ENCODE measurements at regions not wholly inside any gene's neighbourhood (a gene's known extent, or its start where the extent isn't known, plus 50 kb on each side); places are given as distances from the start of the nearest gene placed in this dataset.

GRCh38 chr11:134508219-134508990 lies 96.4 kb upstream of the B3GAT1 start:
- Mint-ChIP-seq H3K9me3 (no peaks in the 10 kb centered on the region), H3K27ac (no peak overlapping the region), H3K4me3 (no peak overlapping the region), H3K27me3 (ENCODE audit: low read depth) (peaks cover 4% of the 10 kb centered on the region; the same call in 1 of the 2 replicates), H3K4me1 (peaks cover 14% of the 10 kb centered on the region), H3K36me3 (no peaks in the 10 kb centered on the region)
- ChIA-PET CTCF (no interaction called here), POLR2A (no interaction called here)
- no peak for TF ChIP-seq ZNF263 (CRISPR knock-in tag; IDR thresholded peaks at IDR 0.05; ENCODE audit: low read depth)
- TF ChIP-seq ZNF425 (CRISPR knock-in tag; conservative IDR thresholded peaks at IDR 0.05): no peak
- TF ChIP-seq MAX (CRISPR knock-in tag; IDR thresholded peaks at IDR 0.05): no peak
- no peak for TF ChIP-seq CREM (CRISPR knock-in tag; IDR thresholded peaks at IDR 0.05)
- no peak for TF ChIP-seq KAT7 (CRISPR knock-in tag; IDR thresholded peaks at IDR 0.05; ENCODE audit: borderline replicate concordance)
- no peak for TF ChIP-seq NFE2L1 (CRISPR knock-in tag; IDR thresholded peaks at IDR 0.05)
- no peak for TF ChIP-seq ATF6 (CRISPR knock-in tag; IDR thresholded peaks at IDR 0.05)
- TF ChIP-seq ZSCAN18 (CRISPR knock-in tag; IDR thresholded peaks at IDR 0.05): no peak
- no peak for TF ChIP-seq PRRX2 (CRISPR knock-in tag; IDR thresholded peaks at IDR 0.05)
- TF ChIP-seq MXD4 (CRISPR knock-in tag; IDR thresholded peaks at IDR 0.05; ENCODE audit: borderline replicate concordance): no peak
- no peak for TF ChIP-seq NR3C1 (CRISPR knock-in tag; conservative IDR thresholded peaks at IDR 0.05; ENCODE audit: low read depth)
- TF ChIP-seq MLX (CRISPR knock-in tag; IDR thresholded peaks at IDR 0.05): no peak
- DNase-seq (ENCODE audit: low spot score) (no peak), ATAC-seq (no peak)

- Mint-ChIP-seq H3K27me3 (ENCODE audit: low read depth) (peaks cover 4% of the 10 kb centered on the region; the same call in 1 of the 2 replicates), H3K36me3 (no peaks in the 10 kb centered on the region), H3K4me3 (no peak overlapping the region), H3K4me1 (peaks cover 31% of the 10 kb centered on the region), H3K27ac (no peak overlapping the region), H3K9me3 (no peaks in the 10 kb centered on the region)
- TF ChIP-seq ZNF232 (CRISPR knock-in tag; IDR thresholded peaks at IDR 0.05): no peak
- TF ChIP-seq CREM (CRISPR knock-in tag; IDR thresholded peaks at IDR 0.05): no peak
- no peak for TF ChIP-seq ZNF532 (CRISPR knock-in tag; IDR thresholded peaks at IDR 0.05; ENCODE audit: borderline replicate concordance)
- no peak for TF ChIP-seq FOXP1 (CRISPR knock-in tag; IDR thresholded peaks at IDR 0.05; ENCODE audit: borderline replicate concordance)
- no peak for ATAC-seq
- ChIA-PET CTCF (no interaction called here), POLR2A (no interaction called here)
- no peak for DNase-seq (ENCODE audit: low spot score)
Observed at GRCh38 chr11:134506046-134506445, 94.0 kb upstream of the B3GAT1 start.

Data from WTC11 (cell line).